ENCODE measurements at regions not wholly inside any gene's neighbourhood (a gene's known extent, or its start where the extent isn't known, plus 50 kb on each side); places are given as distances from the start of the nearest gene placed in this dataset.

DNA sequence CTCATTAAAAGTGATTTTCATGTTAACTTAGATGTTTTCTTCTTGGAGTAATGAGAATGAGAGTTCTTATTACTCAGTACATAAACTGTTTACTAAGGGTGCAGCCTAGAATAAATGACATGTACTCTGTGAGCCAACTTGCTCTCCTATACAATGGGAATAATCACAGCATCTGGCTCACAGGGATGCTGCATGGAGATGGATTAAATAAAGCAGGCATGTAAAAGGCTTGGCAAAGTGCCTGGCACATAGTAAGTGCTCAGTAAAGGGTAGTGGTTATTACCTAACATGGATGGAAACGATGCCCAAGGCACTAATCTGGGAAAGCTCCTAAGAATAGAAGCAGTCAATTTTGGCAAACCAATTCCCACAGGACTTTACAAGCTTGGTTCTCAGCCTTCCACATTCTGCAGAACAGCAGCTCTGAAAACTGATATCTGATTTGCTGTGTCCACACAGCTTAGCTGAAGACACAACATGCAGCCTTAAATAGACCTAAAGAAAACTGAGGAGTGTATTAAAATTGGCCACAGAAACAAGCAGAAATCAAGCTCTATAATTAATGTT, 176.1 kb downstream of the ABCC12 start:
- TF ChIP-seq, protein P1, sequence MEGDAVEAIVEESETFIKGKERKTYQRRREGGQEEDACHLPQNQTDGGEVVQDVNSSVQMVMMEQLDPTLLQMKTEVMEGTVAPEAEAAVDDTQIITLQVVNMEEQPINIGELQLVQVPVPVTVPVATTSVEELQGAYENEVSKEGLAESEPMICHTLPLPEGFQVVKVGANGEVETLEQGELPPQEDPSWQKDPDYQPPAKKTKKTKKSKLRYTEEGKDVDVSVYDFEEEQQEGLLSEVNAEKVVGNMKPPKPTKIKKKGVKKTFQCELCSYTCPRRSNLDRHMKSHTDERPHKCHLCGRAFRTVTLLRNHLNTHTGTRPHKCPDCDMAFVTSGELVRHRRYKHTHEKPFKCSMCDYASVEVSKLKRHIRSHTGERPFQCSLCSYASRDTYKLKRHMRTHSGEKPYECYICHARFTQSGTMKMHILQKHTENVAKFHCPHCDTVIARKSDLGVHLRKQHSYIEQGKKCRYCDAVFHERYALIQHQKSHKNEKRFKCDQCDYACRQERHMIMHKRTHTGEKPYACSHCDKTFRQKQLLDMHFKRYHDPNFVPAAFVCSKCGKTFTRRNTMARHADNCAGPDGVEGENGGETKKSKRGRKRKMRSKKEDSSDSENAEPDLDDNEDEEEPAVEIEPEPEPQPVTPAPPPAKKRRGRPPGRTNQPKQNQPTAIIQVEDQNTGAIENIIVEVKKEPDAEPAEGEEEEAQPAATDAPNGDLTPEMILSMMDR (IDR thresholded peaks at IDR 0.05; ENCODE audit: low read depth, low read length), result no peak
- TF ChIP-seq POLR2A (IDR thresholded peaks at IDR 0.05; ENCODE audit: extremely low read depth, insufficient read length), result no peak
- TF ChIP-seq, protein P2, sequence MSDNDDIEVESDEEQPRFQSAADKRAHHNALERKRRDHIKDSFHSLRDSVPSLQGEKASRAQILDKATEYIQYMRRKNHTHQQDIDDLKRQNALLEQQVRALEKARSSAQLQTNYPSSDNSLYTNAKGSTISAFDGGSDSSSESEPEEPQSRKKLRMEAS (IDR thresholded peaks at IDR 0.05; ENCODE audit: low read depth, low read length), result no peak
